Sigmoid colon (tissue), 4 donors: ENCODE measurements at regions not wholly inside any gene's neighbourhood (a gene's known extent, or its start where the extent isn't known, plus 50 kb on each side); places are given as distances from the start of the nearest gene placed in this dataset.

Experiments used
- EP300 ChIP-seq, 4 donors: sonication (generic); formaldehyde crosslinking; IDR thresholded peaks; one replicate each; pipeline ENCODE4 v1.6.1; 2017; ENCODE audit warnings: antibody characterized with exemption in 4 of 4
- POLR2A ChIP-seq, 2 donors: fragments of 450-650 bp; IDR thresholded peaks; one replicate each; pipeline ENCODE4 v1.6.1; 2016; ENCODE audit warnings: antibody characterized with exemption in 2 of 2, mild to moderate bottlenecking in 2 of 2, moderate library complexity in 2 of 2
- POLR2AphosphoS5 ChIP-seq, 4 donors: sonication (generic); formaldehyde crosslinking; IDR thresholded peaks; one replicate each; pipeline ENCODE4 v1.6.1; 2017; ENCODE audit warnings: antibody characterized with exemption in 4 of 4
- TF ChIP-seq, protein P1 (sequence below), 4 experiments: fragments of 450-650 bp in 3 of 4; fragments of 200-600 bp in 1 of 4; IDR thresholded peaks; one replicate each; pipeline ENCODE4 v1.5.1; 2016 to 2019; ENCODE audit warnings: antibody characterized with exemption in 4 of 4, mild to moderate bottlenecking in 3 of 4, moderate library complexity in 2 of 4

DNA sequence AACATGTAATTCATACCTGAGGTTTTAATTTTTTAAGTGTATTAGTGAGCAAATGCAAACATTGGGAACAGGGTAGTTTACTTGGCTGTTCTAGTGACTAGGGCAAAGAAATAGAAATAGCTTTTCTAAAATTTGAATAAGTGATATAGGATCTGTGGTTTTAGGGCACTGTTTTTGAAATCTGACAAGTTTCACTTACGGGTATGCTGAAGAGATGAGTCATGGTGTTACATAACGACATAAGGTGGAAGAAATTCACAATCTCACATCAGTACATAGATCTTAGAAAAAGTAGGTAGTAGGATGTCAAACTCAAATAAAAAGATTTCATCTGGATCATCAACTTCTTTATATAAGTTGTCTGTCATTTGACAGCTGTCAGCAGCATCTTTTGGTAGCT, 772.3 kb downstream of the MAT2B start:
- TF ChIP-seq, protein P1, sequence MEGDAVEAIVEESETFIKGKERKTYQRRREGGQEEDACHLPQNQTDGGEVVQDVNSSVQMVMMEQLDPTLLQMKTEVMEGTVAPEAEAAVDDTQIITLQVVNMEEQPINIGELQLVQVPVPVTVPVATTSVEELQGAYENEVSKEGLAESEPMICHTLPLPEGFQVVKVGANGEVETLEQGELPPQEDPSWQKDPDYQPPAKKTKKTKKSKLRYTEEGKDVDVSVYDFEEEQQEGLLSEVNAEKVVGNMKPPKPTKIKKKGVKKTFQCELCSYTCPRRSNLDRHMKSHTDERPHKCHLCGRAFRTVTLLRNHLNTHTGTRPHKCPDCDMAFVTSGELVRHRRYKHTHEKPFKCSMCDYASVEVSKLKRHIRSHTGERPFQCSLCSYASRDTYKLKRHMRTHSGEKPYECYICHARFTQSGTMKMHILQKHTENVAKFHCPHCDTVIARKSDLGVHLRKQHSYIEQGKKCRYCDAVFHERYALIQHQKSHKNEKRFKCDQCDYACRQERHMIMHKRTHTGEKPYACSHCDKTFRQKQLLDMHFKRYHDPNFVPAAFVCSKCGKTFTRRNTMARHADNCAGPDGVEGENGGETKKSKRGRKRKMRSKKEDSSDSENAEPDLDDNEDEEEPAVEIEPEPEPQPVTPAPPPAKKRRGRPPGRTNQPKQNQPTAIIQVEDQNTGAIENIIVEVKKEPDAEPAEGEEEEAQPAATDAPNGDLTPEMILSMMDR (IDR thresholded peaks at IDR 0.05), result no peak
- TF ChIP-seq POLR2AphosphoS5 (IDR thresholded peaks at IDR 0.05) (no peak), POLR2A (IDR thresholded peaks at IDR 0.05) (no peak), EP300 (IDR thresholded peaks at IDR 0.05) (no peak)
